Colonic mucosa (tissue), 4 donors: ENCODE measurements at regions not wholly inside any gene's neighbourhood (a gene's known extent, or its start where the extent isn't known, plus 50 kb on each side); places are given as distances from the start of the nearest gene placed in this dataset.

Source experiments
- DNase-seq: peaks from one replicate; pipeline ENCODE4 v3.0.0-alpha.2; 2020
- H3K27ac ChIP-seq: fragments of 200-600 bp; one replicate; pipeline ENCODE4 v1.8.0; 2021
- H3K27me3 ChIP-seq: fragments of 200-600 bp; one replicate; pipeline ENCODE4 v1.8.0; 2021
- H3K36me3 ChIP-seq: fragments of 200-600 bp; one replicate; pipeline ENCODE4 v1.8.0; 2021
- H3K4me1 ChIP-seq: fragments of 200-600 bp; one replicate; pipeline ENCODE4 v1.8.0; 2021; ENCODE audit warnings: mild to moderate bottlenecking
- H3K4me3 ChIP-seq: fragments of 200-600 bp; one replicate; pipeline ENCODE4 v1.8.0; 2021
- H3K9ac ChIP-seq, 2 donors: one replicate each; pipeline ENCODE4 v1.7.0; 2013; ENCODE audit warnings: control low read depth in 2 of 2, low read depth in 2 of 2, low read length in 2 of 2
- H3K9me3 ChIP-seq: fragments of 200-600 bp; one replicate; pipeline ENCODE4 v1.8.0; 2021
- intact Hi-C: fragments of 100-400 bp; cut with DNase I; formaldehyde crosslinking; loops from one replicate; pipeline ENCODE4 v1.14.1; 2022
- TF ChIP-seq, protein P1 (sequence below): fragments of 200-600 bp; IDR thresholded peaks from one replicate; pipeline ENCODE4 v1.8.0; 2022; ENCODE audit warnings: antibody characterized with exemption, mild to moderate bottlenecking
- donor health status: healthy.
- donor health status: DM: no; HTN: no; CAD: no.
- donor health status: DM: no; HTN: no; CAD: no.

DNA sequence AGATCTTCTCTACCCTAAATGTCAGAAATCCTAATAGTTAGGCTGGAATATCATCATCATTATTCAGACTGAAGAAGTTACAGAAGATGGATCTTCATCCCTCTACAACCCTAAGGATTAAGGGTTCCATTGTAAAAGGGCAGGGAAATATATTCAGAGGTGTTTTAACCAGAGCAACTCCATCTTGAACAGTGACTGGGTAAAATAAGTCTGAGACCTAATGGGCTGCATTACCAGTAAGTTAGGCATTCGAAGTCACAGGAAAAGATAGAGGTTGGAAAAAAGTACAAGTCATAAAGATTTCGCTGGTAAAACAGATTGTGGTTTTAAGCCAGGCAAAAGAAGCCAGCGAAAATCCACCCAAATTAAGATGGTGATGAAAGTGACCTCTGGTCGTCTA, 968.7 kb downstream of the CNTNAP5 start:
- Histone ChIP-seq H3K36me3 (no peaks in the 10 kb centered on the region), H3K4me3 (no peak overlapping the region), H3K4me1 (no peaks in the 10 kb centered on the region), H3K9ac (no peak overlapping the region), H3K9me3 (no peaks in the 10 kb centered on the region), H3K27me3 (no peaks in the 10 kb centered on the region), H3K27ac (no peak overlapping the region)
- no peak for DNase-seq
- intact Hi-C loops, result no loop called here
- TF ChIP-seq, protein P1, sequence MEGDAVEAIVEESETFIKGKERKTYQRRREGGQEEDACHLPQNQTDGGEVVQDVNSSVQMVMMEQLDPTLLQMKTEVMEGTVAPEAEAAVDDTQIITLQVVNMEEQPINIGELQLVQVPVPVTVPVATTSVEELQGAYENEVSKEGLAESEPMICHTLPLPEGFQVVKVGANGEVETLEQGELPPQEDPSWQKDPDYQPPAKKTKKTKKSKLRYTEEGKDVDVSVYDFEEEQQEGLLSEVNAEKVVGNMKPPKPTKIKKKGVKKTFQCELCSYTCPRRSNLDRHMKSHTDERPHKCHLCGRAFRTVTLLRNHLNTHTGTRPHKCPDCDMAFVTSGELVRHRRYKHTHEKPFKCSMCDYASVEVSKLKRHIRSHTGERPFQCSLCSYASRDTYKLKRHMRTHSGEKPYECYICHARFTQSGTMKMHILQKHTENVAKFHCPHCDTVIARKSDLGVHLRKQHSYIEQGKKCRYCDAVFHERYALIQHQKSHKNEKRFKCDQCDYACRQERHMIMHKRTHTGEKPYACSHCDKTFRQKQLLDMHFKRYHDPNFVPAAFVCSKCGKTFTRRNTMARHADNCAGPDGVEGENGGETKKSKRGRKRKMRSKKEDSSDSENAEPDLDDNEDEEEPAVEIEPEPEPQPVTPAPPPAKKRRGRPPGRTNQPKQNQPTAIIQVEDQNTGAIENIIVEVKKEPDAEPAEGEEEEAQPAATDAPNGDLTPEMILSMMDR, result no peak

DNA sequence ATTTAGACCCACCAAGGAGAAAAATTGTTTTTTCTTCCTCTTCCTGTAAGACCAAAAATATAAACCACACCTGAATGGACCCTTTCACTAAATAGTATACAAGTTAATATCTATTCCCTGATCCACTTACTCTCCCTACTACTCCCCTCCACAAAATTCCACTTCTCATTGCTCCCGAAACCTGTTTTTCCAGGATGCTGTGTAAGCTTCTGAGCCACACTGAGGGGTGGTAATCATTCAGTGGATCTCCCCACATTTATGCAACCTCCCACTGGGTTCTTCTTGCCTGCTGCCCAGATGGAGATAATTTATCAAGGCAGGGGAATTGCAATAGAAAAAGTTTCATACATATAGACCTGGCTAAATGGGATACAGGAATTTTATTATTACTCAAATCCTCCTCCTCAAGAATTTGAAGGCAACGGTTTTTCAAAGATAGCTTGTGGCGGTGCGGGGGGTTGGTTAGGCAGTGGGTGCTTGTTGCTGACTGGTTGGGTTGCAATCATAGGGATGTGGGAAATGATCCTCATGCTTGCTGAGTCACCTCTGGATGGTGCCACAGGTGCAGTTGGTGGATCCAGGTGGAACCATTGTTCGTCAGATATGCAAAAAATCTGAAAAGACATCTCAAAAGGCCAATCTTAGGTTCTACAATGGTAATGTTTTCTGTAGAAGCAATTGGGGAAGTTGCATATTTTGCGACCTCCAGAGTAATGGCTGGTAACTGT, 970.3 kb downstream of the CNTNAP5 start:
- Histone ChIP-seq H3K9ac (no peak overlapping the region), H3K4me3 (no peak overlapping the region), H3K27ac (no peak overlapping the region), H3K36me3 (no peaks in the 10 kb centered on the region), H3K9me3 (no peaks in the 10 kb centered on the region), H3K27me3 (no peaks in the 10 kb centered on the region), H3K4me1 (no peaks in the 10 kb centered on the region)
- TF ChIP-seq, protein P1, result no peak
- intact Hi-C loops, result no loop called here
- no peak for DNase-seq

GRCh38 chr2:124996406-124996805, 971.3 kb downstream of the CNTNAP5 start:
- DNase-seq, result no peak

DNA sequence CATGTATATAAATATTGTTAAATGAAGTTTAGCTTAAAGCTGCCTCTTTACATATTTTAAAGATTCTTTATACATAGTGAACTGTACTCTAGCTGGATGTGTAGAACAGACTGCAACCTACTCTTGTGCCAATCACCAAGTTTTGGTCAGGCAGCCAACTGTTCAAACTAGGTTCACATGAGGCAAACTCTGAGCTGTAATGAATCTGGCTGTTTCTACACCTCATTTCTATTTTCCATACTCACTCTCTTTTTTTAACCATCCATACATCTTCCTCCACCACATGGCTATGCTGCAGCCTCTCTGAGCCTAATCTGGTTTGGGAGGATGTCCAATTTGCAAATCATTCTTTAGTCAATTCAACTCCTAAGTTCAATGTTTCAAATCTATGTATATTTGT, 974.8 kb downstream of the CNTNAP5 start:
- no peak overlapping the region for H3K4me3 ChIP-seq
- H3K9me3 ChIP-seq, result no peaks in the 10 kb centered on the region
- TF ChIP-seq, protein P1, result no peak
- H3K36me3 ChIP-seq, result no peaks in the 10 kb centered on the region
- H3K27me3 ChIP-seq, result no peaks in the 10 kb centered on the region
- intact Hi-C loops, result no loop called here
- H3K27ac ChIP-seq, result no peak overlapping the region
- DNase-seq, result no peak
- H3K9ac ChIP-seq, result no peak overlapping the region
- no peaks in the 10 kb centered on the region for H3K4me1 ChIP-seq

More at GRCh38 chr2:124996406-124996805, 971.3 kb downstream of the CNTNAP5 start:
- Histone ChIP-seq H3K27me3 (no peaks in the 10 kb centered on the region), H3K9me3 (no peaks in the 10 kb centered on the region), H3K36me3 (no peaks in the 10 kb centered on the region), H3K27ac (no peak overlapping the region), H3K4me1 (no peaks in the 10 kb centered on the region), H3K4me3 (no peak overlapping the region), H3K9ac (no peak overlapping the region)
- TF ChIP-seq, protein P1, result no peak
- intact Hi-C loops, result no loop called here

DNA sequence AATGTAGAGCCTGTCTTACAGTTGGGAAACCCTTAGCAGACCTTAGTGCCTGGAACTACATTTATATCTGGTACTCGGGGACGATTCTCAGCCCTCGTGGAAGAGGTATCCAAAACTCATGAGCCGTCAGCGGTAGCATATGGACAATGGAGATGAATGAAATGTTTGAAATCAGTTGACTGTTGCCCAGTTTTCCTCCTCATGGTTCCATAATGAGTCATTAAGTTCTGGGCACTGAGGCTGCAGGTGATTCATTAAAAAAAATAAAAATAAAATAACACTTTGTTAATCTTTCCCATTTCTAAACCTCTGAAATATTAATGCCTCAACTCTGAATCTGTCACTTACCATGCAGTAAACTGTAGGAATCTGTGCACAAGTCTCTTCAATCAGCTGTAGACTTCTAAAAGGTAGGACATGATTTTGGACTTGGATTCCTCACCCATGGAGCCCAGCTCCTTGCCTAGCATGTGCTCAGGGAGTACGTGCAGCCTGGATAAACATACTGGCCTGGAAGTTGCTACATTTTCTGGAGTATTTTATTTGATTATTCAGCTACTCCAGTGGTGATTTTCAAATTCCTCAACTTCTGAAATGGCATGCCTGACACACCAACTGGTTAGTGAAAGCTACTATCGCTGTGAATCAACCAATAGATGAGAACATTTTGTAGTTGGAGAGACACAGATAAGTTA, 979.2 kb downstream of the CNTNAP5 start:
- Histone ChIP-seq H3K9ac (no peak overlapping the region), H3K9me3 (no peaks in the 10 kb centered on the region), H3K4me3 (no peak overlapping the region), H3K27me3 (no peaks in the 10 kb centered on the region), H3K4me1 (no peaks in the 10 kb centered on the region), H3K27ac (no peak overlapping the region), H3K36me3 (no peaks in the 10 kb centered on the region)
- intact Hi-C loops, result no loop called here
- DNase-seq, result no peak
- TF ChIP-seq, protein P1, result no peak
